ENCODE measurements at regions not wholly inside any gene's neighbourhood (a gene's known extent, or its start where the extent isn't known, plus 50 kb on each side); places are given as distances from the start of the nearest gene placed in this dataset.

GRCh38 chr18:41464278-41464677 lies 490.8 kb upstream of the PIK3C3 start:
- intact Hi-C loops (cut with micrococcal nuclease): no loop called here

- intact Hi-C loops (cut with micrococcal nuclease): no loop called here
Observed at GRCh38 chr18:41462946-41463345, 492.1 kb upstream of the PIK3C3 start.

- intact Hi-C loops (cut with micrococcal nuclease): no loop called here
Observed at GRCh38 chr18:41461114-41461513, 493.9 kb upstream of the PIK3C3 start.

- intact Hi-C loops (cut with micrococcal nuclease): no loop called here
Observed at GRCh38 chr18:41459656-41460055, 495.4 kb upstream of the PIK3C3 start.

- intact Hi-C loops (cut with micrococcal nuclease): no loop called here
Observed at GRCh38 chr18:41458376-41458775, 496.7 kb upstream of the PIK3C3 start.

- intact Hi-C loops (cut with micrococcal nuclease): no loop called here
Observed at GRCh38 chr18:41457765-41458326, 497.2 kb upstream of the PIK3C3 start.

- intact Hi-C loops (cut with micrococcal nuclease): no loop called here
Observed at GRCh38 chr18:41456831-41457230, 498.2 kb upstream of the PIK3C3 start.

GRCh38 chr18:41449612-41450011 lies 505.4 kb upstream of the PIK3C3 start:
- intact Hi-C loops (cut with micrococcal nuclease): no loop called here

- intact Hi-C loops (cut with micrococcal nuclease): no loop called here
Observed at GRCh38 chr18:41444943-41445342, 510.1 kb upstream of the PIK3C3 start.

- intact Hi-C loops (cut with micrococcal nuclease): no loop called here
Observed at GRCh38 chr18:41436772-41437171, 518.3 kb upstream of the PIK3C3 start.

GRCh38 chr18:41418598-41418997 lies 536.4 kb upstream of the PIK3C3 start:
- intact Hi-C loops (cut with micrococcal nuclease): no loop called here

- intact Hi-C loops (cut with micrococcal nuclease): no loop called here
Observed at GRCh38 chr18:41416044-41416443, 539.0 kb upstream of the PIK3C3 start.

GRCh38 chr18:41410006-41410405 lies 545.0 kb upstream of the PIK3C3 start:
- intact Hi-C loops (cut with micrococcal nuclease): no loop called here

GRCh38 chr18:41406834-41407233 lies 548.2 kb upstream of the PIK3C3 start:
- intact Hi-C loops (cut with micrococcal nuclease): no loop called here

GRCh38 chr18:41396861-41397260 lies 558.2 kb upstream of the PIK3C3 start:
- intact Hi-C loops (cut with micrococcal nuclease): no loop called here

GRCh38 chr18:41396211-41396610 lies 558.8 kb upstream of the PIK3C3 start:
- intact Hi-C loops (cut with micrococcal nuclease): no loop called here

GRCh38 chr18:41395695-41396094 lies 559.3 kb upstream of the PIK3C3 start:
- intact Hi-C loops (cut with micrococcal nuclease): no loop called here

GRCh38 chr18:41391616-41392595 lies 563.1 kb upstream of the PIK3C3 start:
- intact Hi-C loops (cut with micrococcal nuclease): no loop called here

GRCh38 chr18:41390309-41390708 lies 564.7 kb upstream of the PIK3C3 start:
- intact Hi-C loops (cut with micrococcal nuclease): no loop called here

GRCh38 chr18:41378598-41378997 lies 576.4 kb upstream of the PIK3C3 start:
- intact Hi-C loops (cut with micrococcal nuclease): no loop called here

- intact Hi-C loops (cut with micrococcal nuclease): no loop called here
Observed at GRCh38 chr18:41373612-41374011, 581.4 kb upstream of the PIK3C3 start.

GRCh38 chr18:41372046-41372665 lies 582.9 kb upstream of the PIK3C3 start:
- intact Hi-C loops (cut with micrococcal nuclease): no loop called here
